ENCODE measurements at regions not wholly inside any gene's neighbourhood (a gene's known extent, or its start where the extent isn't known, plus 50 kb on each side); places are given as distances from the start of the nearest gene placed in this dataset.

- DNase-seq (ENCODE audit: low spot score): no peak
Observed at GRCh38 chr2:198219292-198219691, 414.9 kb downstream of the PLCL1 start.

- DNase-seq (ENCODE audit: low spot score): no peak
Observed at GRCh38 chr2:198214114-198214596, 409.8 kb downstream of the PLCL1 start.

GRCh38 chr2:198213253-198213652 lies 408.9 kb downstream of the PLCL1 start:
- DNase-seq (ENCODE audit: low spot score): no peak

GRCh38 chr2:198211706-198212105 lies 407.3 kb downstream of the PLCL1 start:
- no peak for DNase-seq (ENCODE audit: low spot score)

GRCh38 chr2:198203336-198204069 lies 399.1 kb downstream of the PLCL1 start:
- DNase-seq (ENCODE audit: low spot score): no peak
